Lower leg skin (tissue), 4 donors: ENCODE measurements at regions not wholly inside any gene's neighbourhood (a gene's known extent, or its start where the extent isn't known, plus 50 kb on each side); places are given as distances from the start of the nearest gene placed in this dataset.

Source experiments
- DNase-seq, 2 donors: peaks; one replicate each; pipeline ENCODE4 v3.0.0-alpha.2; 2019; ENCODE audit warnings: low spot score in 2 of 2
- H3K4me3 ChIP-seq: fragments of 200-600 bp; sonication (generic); 2 replicates; pipeline ENCODE4 v1.5.1; 2017; ENCODE audit warnings: mild to moderate bottlenecking, low read depth; ENCODE audit not compliant: poor library complexity, severe bottlenecking
- CTCF ChIP-seq, 3 donors: fragments of 450-650 bp; IDR thresholded peaks; one replicate each; pipeline ENCODE4 v1.5.1; 2016; ENCODE audit warnings: antibody characterized with exemption in 3 of 3, mild to moderate bottlenecking in 3 of 3, moderate library complexity in 2 of 3
- POLR2A ChIP-seq, 2 donors: fragments of 450-650 bp; IDR thresholded peaks; one replicate each; pipeline ENCODE4 v1.6.1; 2016 to 2017; ENCODE audit warnings: antibody characterized with exemption in 2 of 2, mild to moderate bottlenecking in 1 of 2, moderate library complexity in 1 of 2
- whole genome bisulfite sequencing, 2 donors: methylation state at CpG; one replicate each; pipeline ENCODE4 v1.1.5; 2018; 5-methylcytosine and 5-hydroxymethylcytosine counted together
- intact Hi-C: fragments of 100-400 bp; cut with DNase I; formaldehyde crosslinking; loops from one replicate; pipeline ENCODE4 v1.15.0; 2023; ENCODE audit warnings: low total_unique reads

- 53 to 59% methylated on average over 3 of the region's 3 CpGs for WGBS, 2 donors
- no peak for DNase-seq
- no peak overlapping the region for H3K4me3 ChIP-seq
- intact Hi-C loops, result no loop called here
- TF ChIP-seq POLR2A (IDR thresholded peaks at IDR 0.05), result no peak
- TF ChIP-seq CTCF (IDR thresholded peaks at IDR 0.05), result no peak
These were observed 144.9 kb upstream of the CRY1 start for GRCh38 chr12:107238296-107238695.

DNA sequence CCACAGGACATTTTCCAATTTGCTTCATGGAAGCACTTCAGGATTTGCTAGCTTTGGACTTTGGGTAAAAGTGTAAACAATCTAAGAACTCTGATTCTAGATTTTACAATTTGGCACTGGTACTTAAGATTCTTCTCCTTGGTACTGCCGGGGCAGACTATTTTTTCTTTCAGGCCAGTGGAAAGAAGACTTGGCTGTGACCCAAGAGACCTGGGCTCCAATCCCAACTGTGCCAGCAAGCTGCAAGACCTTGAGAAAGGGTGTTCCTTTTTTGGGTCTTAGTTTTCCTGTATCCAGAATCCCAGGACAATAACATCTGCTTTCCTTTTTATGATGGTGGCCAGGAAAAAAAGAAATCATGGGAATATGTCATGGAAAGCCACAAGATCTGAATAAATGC, 148.1 kb upstream of the CRY1 start:
- DNase-seq, result no peak
- TF ChIP-seq CTCF (IDR thresholded peaks at IDR 0.05) (no peak), POLR2A (IDR thresholded peaks at IDR 0.05) (no peak)
- WGBS, 2 donors, result 14 to 29% methylated on average over 1 of the region's 1 CpG
- H3K4me3 ChIP-seq, result no peak overlapping the region
- intact Hi-C loops, result no loop called here

DNA sequence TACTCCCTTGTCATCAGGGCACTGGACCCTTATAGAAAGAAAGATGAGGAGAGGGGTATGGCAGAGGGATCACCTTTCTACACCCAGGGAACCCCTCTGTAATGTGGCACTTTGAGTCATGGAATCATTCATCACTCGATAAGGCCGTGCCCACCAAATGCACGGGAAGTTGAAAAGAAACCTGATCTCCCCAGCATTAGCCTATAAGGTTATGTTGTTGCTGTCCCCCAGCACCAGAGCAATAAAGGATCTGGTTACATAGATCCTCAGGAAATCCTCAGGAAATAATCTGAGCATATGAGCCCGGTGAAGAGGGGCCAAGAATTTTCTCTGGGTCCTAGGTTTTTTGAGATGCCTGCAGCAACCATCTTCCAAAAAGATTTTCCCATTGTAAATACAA, 148.8 kb upstream of the CRY1 start:
- intact Hi-C loops, result no loop called here
- no peak overlapping the region for H3K4me3 ChIP-seq
- TF ChIP-seq CTCF (IDR thresholded peaks at IDR 0.05), result no peak
- TF ChIP-seq POLR2A (IDR thresholded peaks at IDR 0.05), result no peak
- DNase-seq, result no peak
- 36 to 43% methylated on average over 4 of the region's 4 CpGs for WGBS, 2 donors

DNA sequence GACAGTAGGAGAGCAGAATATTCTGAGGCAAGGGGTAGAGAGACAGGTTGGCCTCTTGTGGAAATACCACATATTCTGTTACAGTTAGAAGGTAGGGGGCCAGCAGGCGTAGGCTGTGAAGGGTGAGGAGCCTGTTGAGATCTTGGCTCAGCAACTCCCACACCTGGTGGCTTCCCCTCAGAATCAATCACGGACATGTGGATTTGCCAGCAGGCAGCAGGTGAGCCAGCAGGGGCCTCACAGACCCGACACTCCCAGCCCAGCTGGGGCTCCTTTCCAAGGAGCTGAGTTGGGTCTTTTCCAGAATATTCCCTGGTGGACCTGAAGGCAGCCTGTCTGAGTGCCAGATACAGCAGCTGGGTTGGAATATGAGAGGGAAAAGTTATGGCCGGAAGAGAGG, 150.0 kb upstream of the CRY1 start:
- TF ChIP-seq POLR2A (IDR thresholded peaks at IDR 0.05) (no peak), CTCF (IDR thresholded peaks at IDR 0.05) (no peak)
- H3K4me3 ChIP-seq, result no peak overlapping the region
- intact Hi-C loops, result no loop called here
- no peak for DNase-seq
- WGBS, 2 donors, result 49 to 54% methylated on average over 4 of the region's 4 CpGs

DNA sequence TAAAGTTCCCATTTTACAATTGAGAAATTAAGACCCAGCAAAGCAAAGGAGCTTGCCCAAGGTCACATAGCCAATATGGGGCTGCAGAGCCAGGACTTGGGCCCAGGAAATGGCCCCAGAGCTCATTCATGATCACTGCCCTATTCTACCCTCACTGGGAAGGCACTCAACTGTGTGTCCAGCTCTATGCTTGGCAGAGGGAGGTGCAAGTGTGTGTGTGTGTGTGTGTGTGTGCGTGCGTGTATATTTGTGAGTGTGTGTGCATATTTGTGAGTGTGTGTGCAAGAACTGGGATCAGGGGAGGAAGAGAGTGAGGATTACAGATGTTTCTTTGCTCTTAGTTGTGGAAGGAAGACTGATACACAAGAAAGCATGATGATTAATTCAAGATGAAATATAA, 151.2 kb upstream of the CRY1 start:
- intact Hi-C loops, result no loop called here
- 43 to 87% methylated on average over 2 of the region's 2 CpGs for WGBS, 2 donors
- TF ChIP-seq POLR2A (IDR thresholded peaks at IDR 0.05) (no peak), CTCF (IDR thresholded peaks at IDR 0.05) (no peak)
- no peak for DNase-seq
- no peak overlapping the region for H3K4me3 ChIP-seq

DNA sequence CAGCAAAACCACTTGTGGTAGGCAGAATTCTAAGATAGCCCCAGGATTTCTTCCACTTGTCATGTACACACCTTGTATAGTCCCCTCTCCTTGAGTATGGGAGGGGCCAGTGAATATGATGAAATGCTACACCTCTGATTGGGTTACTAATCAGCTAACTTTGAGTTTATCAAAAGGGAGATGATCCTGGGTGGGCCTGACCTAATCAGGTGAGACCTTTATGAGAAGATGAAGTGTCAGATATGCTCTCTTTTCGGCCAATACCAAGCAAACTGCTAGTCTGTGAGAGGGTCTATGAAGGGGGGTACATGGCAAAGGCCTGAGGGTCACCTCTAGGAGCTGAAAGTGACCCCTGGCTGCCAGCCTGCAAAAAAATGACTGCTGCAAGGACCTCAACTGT, 154.3 kb upstream of the CRY1 start:
- no peak overlapping the region for H3K4me3 ChIP-seq
- 73 to 78% methylated on average over 1 of the region's 1 CpG for WGBS, 2 donors
- TF ChIP-seq CTCF (IDR thresholded peaks at IDR 0.05) (no peak), POLR2A (IDR thresholded peaks at IDR 0.05) (no peak)
- intact Hi-C loops, result no loop called here
- DNase-seq, result no peak
